ENCODE measurements at regions not wholly inside any gene's neighbourhood (a gene's known extent, or its start where the extent isn't known, plus 50 kb on each side); places are given as distances from the start of the nearest gene placed in this dataset.

DNA sequence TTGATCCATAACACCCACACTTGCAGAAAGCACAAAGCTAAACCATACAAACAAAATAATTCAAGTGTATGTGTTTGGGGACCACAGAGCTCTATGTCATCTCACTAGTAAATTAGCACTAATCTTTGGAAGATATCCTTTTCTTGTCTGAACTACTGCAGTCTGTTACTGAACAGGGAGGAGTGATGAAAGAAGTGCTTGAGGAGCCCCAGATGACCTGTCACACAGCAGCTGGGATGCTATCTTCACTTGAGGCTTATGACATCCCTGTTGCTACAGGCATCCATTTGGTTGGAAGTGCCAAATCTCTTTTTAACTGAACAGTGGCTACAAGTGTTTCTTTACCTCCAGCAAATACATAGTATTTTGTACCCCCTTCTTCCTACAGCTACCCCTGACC lies 386.3 kb upstream of the CHAC2 start:
- in situ Hi-C loops (cut with MboI; ENCODE audit: low sequenced_read_pairs, unreplicated experiment): no loop called here

DNA sequence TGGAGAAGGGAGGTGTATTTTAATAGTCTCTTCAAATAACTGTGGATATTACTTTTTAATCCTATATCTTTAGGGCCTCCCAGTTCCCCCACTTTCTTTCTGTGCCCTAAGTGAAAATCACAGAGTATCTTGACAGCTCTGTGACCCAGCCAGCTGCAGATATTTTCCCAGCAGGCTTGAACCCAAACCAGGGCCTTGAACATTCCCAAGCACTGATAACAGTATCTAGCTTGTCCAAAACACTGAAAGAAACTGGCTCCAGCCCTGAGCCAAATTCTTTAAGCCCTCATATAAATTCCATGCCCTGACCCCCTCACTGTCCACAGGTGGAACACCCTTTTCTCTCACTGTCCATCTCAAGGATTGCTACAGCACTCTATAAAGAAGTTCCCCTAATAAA lies 388.1 kb upstream of the CHAC2 start:
- TF ChIP-seq, protein P1, sequence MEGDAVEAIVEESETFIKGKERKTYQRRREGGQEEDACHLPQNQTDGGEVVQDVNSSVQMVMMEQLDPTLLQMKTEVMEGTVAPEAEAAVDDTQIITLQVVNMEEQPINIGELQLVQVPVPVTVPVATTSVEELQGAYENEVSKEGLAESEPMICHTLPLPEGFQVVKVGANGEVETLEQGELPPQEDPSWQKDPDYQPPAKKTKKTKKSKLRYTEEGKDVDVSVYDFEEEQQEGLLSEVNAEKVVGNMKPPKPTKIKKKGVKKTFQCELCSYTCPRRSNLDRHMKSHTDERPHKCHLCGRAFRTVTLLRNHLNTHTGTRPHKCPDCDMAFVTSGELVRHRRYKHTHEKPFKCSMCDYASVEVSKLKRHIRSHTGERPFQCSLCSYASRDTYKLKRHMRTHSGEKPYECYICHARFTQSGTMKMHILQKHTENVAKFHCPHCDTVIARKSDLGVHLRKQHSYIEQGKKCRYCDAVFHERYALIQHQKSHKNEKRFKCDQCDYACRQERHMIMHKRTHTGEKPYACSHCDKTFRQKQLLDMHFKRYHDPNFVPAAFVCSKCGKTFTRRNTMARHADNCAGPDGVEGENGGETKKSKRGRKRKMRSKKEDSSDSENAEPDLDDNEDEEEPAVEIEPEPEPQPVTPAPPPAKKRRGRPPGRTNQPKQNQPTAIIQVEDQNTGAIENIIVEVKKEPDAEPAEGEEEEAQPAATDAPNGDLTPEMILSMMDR (IDR thresholded peaks at IDR 0.05; ENCODE audit: borderline replicate concordance, control extremely low read depth, extremely low read depth, insufficient read depth, missing control alignments): no peak
- DNase-seq (ENCODE audit: low spot score): no peak
- in situ Hi-C loops (cut with MboI; ENCODE audit: low sequenced_read_pairs, unreplicated experiment): no loop called here

More for the DNA sequence above, 386.3 kb upstream of the CHAC2 start:
- TF ChIP-seq, protein P1 (IDR thresholded peaks at IDR 0.05; ENCODE audit: borderline replicate concordance, control extremely low read depth, extremely low read depth, insufficient read depth, missing control alignments): no peak
- DNase-seq (ENCODE audit: low spot score): no peak

DNA sequence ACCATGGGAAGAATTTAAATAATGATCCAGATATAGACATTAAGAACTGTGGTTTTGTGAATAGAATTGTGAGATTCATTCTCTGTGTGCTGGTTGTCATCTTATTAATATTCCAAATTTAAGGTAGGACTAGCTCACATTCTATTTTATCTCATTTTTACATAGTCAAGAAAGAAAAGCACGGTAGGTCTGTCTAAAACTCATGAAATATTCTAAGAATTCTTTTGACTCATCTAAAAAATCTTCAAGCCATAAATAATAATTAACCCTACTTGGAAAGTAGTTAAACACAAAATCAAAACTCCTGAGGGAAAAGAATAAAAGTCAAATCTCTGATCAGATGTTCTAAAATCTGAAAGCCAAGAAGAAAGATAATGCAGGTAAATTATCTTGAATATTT lies 388.8 kb upstream of the CHAC2 start:
- TF ChIP-seq, protein P1 (IDR thresholded peaks at IDR 0.05; ENCODE audit: borderline replicate concordance, control extremely low read depth, extremely low read depth, insufficient read depth, missing control alignments): no peak
- in situ Hi-C loops (cut with MboI; ENCODE audit: low sequenced_read_pairs, unreplicated experiment): no loop called here
- DNase-seq (ENCODE audit: low spot score): no peak

DNA sequence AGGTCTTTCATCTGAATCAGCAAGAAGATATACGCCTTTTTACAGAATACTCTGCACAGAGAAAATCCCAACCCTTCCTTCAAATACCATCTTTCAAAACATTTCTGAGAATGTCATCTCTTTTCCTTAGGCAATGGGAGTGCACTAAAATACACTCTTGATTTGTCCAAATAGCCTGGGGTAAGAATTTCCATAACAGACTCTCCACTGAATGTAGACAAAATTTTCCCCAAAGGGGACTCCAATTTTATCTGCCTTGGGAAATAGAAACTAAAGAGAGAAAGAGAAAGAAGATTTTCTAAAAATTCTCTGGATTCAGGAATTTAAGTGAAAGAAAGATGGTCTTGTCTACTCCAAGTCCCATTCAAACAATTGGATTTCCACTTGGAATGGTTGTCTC lies 394.5 kb upstream of the CHAC2 start:
- DNase-seq (ENCODE audit: low spot score): no peak
- TF ChIP-seq, protein P1 (IDR thresholded peaks at IDR 0.05; ENCODE audit: borderline replicate concordance, control extremely low read depth, extremely low read depth, insufficient read depth, missing control alignments): no peak
- in situ Hi-C loops (cut with MboI; ENCODE audit: low sequenced_read_pairs, unreplicated experiment): no loop called here

DNA sequence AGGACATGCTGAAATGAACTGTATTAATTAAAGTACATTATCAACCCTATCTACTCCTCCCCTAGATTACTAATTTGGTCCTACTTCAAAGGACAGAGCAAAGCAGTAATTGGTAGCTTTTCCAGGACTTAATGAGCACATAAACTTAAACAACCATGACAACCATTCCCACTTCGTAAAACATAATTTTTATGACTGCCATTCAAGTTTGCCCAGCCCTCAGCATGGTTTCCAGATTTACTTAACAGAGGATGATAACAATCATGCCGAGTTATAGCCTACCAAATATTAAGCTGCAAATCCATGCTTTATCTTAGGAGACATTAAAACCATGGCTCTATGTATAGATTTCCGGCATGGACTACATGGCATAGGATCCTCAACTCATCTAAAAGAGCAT lies 401.1 kb upstream of the CHAC2 start:
- TF ChIP-seq, protein P1 (IDR thresholded peaks at IDR 0.05; ENCODE audit: borderline replicate concordance, control extremely low read depth, extremely low read depth, insufficient read depth, missing control alignments): no peak
- no peak for DNase-seq (ENCODE audit: low spot score)
- in situ Hi-C loops (cut with MboI; ENCODE audit: low sequenced_read_pairs, unreplicated experiment): no loop called here

DNA sequence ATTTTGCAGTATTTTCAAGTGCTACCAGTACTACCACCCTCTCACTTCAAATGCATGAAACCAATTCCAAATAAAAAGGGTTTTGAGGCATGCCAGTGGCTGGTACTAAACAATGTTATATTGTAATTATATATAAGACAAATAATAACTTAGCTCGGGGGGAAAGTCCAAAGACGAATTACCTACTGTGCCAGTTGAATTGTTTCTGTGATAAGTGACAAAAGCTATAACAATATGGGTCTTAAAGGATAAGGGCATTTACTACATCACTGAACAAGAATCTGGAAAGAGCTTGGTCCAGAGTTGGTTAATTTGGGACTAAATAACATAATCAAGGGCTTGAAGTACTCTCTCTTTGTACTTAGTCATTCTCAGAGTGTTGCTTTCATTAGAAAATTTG lies 404.7 kb upstream of the CHAC2 start:
- no peak for DNase-seq (ENCODE audit: low spot score)
- TF ChIP-seq, protein P1 (IDR thresholded peaks at IDR 0.05; ENCODE audit: borderline replicate concordance, control extremely low read depth, extremely low read depth, insufficient read depth, missing control alignments): no peak
- in situ Hi-C loops (cut with MboI; ENCODE audit: low sequenced_read_pairs, unreplicated experiment): no loop called here
